ENCODE measurements at regions not wholly inside any gene's neighbourhood (a gene's known extent, or its start where the extent isn't known, plus 50 kb on each side); places are given as distances from the start of the nearest gene placed in this dataset.

GRCh38 chr9:29741169-29741568 lies 2167.9 kb upstream of the C9orf72 start:
- no peaks in the 10 kb centered on the region for H3K36me3 ChIP-seq (ENCODE audit: control insufficient read depth, insufficient read depth, low read length)

More at GRCh38 chr9:29741169-29741568, 2167.9 kb upstream of the C9orf72 start:
- Histone ChIP-seq H4K91ac (ENCODE audit: insufficient read depth, low read depth, low read length) (no peak overlapping the region), H3K9ac (ENCODE audit: low read depth, low read length) (no peak overlapping the region), H2AFZ (replicated peaks; ENCODE audit: low read length, poor library complexity) (no peak overlapping the region), H2BK5ac (ENCODE audit: low read depth, low read length, poor library complexity, severe bottlenecking) (no peak overlapping the region), H2BK20ac (ENCODE audit: low read depth, low read length) (no peak overlapping the region), H3K4me2 (ENCODE audit: low read depth, low read length) (no peak overlapping the region), H2BK15ac (ENCODE audit: low read depth, low read length) (no peak overlapping the region), H3K27ac (ENCODE audit: insufficient read depth, low read length) (no peak overlapping the region), H2AK5ac (ENCODE audit: low read depth, low read length) (no peak overlapping the region), H3K56ac (ENCODE audit: extremely low read depth, insufficient read depth, low read length) (no peak overlapping the region), H3K14ac (replicated peaks; ENCODE audit: low read depth, low read length) (no peak overlapping the region), H2AK9ac (replicated peaks; ENCODE audit: low read depth, low read length, poor library complexity) (no peak overlapping the region), H3K23ac (ENCODE audit: low read depth, low read length) (no peak overlapping the region), H4K5ac (ENCODE audit: low read depth, low read length) (no peak overlapping the region), H3K9me3 (ENCODE audit: control insufficient read depth, insufficient read depth, low read length) (peaks cover 1% of the 10 kb centered on the region; the same call in 1 of the 2 replicates), H3K27me3 (ENCODE audit: control insufficient read depth, insufficient read depth, low read length) (no peaks in the 10 kb centered on the region), H3K4me3 (ENCODE audit: insufficient read depth, low read depth, low read length) (no peak overlapping the region), H3K4ac (ENCODE audit: low read depth, low read length) (no peak overlapping the region), H3K9me1 (ENCODE audit: insufficient read depth, low read length) (no peaks in the 10 kb centered on the region), H3K4me1 (ENCODE audit: control insufficient read depth, insufficient read depth, low read length) (no peaks in the 10 kb centered on the region), H4K8ac (ENCODE audit: low read depth in 2 of 2, low read length in 2 of 2) (no peak overlapping the region), H3K18ac (ENCODE audit: low read depth, low read length) (no peak overlapping the region), H4K20me1 (ENCODE audit: insufficient read depth, low read length) (no peaks in the 10 kb centered on the region), H3K79me1 (ENCODE audit: low read depth in 1 of 2, low read length in 2 of 2) (no peaks in the 10 kb centered on the region), H2BK120ac (ENCODE audit: low read depth, low read length) (no peak overlapping the region)
- DNase-seq (no peak), ATAC-seq (ENCODE audit: low read depth) (no peak)
- TF ChIP-seq MAFK (IDR thresholded peaks at IDR 0.05; ENCODE audit: low read depth, low read length), result peak; percentile 72
- TF ChIP-seq FOS (IDR thresholded peaks at IDR 0.05; ENCODE audit: low read depth, low read length), result no peak
- POLR2A ChIA-PET (ENCODE audit: unreplicated experiment), result no interaction called here
- CTCF ChIA-PET, result no interaction called here
- dilution Hi-C loops (cut with HindIII; ENCODE audit: low sequenced_read_pairs, unreplicated experiment) (no loop called here), intact Hi-C loops (cut with micrococcal nuclease) (no loop called here), in situ Hi-C loops (cut with MboI; ENCODE audit: low sequenced_read_pairs) (no loop called here)
- no TSS peak for BruUV-seq (replicated peaks)
